PC-3 (cell line): ENCODE measurements at regions not wholly inside any gene's neighbourhood (a gene's known extent, or its start where the extent isn't known, plus 50 kb on each side); places are given as distances from the start of the nearest gene placed in this dataset.

Experiments
- EZH2 ChIP-seq: fragments of 300-600 bp; sonication (generic); IDR thresholded peaks from one replicate; pipeline ENCODE4 v1.6.1; 2017; ENCODE audit warnings: antibody characterized with exemption, mild to moderate bottlenecking, low read length; ENCODE audit not compliant: unreplicated experiment
- TF ChIP-seq, protein P1 (sequence below): fragments of 300-600 bp; sonication (generic); conservative IDR thresholded peaks from 2 replicates; pipeline ENCODE4 v1.5.1; 2017; ENCODE audit warnings: antibody characterized with exemption, low read depth, mild to moderate bottlenecking, low read length

DNA sequence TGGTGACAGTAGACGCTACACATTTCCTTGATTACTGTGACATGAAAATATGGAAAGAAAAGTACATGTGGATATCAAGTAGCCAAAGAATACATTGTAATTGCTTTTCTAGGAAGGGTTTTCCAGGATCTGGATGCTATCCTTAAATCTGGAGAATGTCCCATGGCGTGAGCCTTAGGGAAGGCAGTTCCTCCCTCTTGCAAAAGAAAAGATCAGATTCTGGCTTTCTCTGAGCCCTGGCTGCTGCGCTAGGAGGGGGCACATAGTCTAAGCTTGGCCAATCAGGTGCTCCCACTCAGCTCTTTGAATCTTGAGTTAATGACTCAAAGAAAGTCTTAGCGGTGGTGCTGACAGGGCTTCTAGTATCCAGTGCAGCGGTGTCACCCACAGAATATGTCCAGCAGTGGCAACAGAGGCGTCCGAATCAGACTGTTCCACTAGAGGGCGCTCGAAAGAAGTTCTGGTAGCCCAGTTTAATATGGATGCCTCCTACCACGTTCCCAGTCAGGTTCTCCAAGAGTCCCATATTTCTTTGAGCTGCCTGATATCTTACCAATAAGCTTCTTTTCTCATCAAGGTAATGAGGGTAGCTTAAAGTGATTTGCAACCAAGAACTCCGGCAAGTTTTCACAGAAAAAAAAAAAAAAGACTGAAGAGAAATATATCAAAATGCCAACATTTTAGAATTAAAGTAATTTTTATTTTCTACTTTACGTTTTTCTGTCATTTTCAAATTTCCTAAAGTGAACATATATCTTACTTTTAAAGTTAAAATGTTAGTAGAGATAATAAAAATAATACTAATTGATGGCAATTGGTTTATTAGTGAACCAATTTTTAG lies 213.4 kb upstream of the S100G start:
- TF ChIP-seq EZH2: no peak
- TF ChIP-seq, protein P1, sequence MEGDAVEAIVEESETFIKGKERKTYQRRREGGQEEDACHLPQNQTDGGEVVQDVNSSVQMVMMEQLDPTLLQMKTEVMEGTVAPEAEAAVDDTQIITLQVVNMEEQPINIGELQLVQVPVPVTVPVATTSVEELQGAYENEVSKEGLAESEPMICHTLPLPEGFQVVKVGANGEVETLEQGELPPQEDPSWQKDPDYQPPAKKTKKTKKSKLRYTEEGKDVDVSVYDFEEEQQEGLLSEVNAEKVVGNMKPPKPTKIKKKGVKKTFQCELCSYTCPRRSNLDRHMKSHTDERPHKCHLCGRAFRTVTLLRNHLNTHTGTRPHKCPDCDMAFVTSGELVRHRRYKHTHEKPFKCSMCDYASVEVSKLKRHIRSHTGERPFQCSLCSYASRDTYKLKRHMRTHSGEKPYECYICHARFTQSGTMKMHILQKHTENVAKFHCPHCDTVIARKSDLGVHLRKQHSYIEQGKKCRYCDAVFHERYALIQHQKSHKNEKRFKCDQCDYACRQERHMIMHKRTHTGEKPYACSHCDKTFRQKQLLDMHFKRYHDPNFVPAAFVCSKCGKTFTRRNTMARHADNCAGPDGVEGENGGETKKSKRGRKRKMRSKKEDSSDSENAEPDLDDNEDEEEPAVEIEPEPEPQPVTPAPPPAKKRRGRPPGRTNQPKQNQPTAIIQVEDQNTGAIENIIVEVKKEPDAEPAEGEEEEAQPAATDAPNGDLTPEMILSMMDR: peak; percentile 81
